ENCODE measurements at regions not wholly inside any gene's neighbourhood (a gene's known extent, or its start where the extent isn't known, plus 50 kb on each side); places are given as distances from the start of the nearest gene placed in this dataset.

DNA sequence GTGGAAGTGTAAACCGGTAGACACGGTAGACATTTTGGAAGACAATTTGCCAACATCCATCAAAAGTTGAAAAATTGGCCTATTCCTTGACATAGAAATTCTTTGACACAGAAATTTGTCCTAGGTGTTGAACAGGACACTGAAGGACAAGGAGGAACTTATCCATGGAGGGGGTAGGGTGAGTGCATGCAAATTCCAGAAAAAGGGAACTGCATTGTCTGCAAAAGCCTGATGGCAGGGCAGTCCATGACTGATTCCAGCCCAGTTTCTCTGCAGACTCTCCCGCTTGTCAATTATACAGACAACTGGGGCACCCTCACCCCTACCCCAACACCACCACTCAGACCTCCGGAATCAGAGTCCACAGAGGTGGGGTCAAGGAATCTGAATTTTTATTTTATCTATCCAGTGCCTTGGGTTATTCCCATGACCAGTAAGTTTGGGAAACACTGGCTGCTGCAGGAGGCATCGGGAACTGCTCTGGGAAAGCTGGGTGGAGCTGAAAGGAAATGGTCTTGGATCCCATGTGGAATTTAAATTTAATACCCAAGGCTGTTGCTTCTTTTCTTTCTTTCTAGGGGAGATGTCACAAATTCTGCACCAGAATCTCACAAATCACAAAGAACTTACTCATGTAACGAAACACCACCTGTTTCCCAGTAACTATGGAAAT lies 103.3 kb upstream of the SLC45A1 start:
- H3K36me3 ChIP-seq = no peaks in the 10 kb centered on the region
- DNase-seq (ENCODE audit: low spot score) (no peak), ATAC-seq (ENCODE audit: insufficient number of reproducible peaks, low FRiP score, low read depth) (no peak)
- H3K27me3 ChIP-seq (replicated peaks; ENCODE audit: insufficient read depth) = no peaks in the 10 kb centered on the region
- TF ChIP-seq, protein P1, sequence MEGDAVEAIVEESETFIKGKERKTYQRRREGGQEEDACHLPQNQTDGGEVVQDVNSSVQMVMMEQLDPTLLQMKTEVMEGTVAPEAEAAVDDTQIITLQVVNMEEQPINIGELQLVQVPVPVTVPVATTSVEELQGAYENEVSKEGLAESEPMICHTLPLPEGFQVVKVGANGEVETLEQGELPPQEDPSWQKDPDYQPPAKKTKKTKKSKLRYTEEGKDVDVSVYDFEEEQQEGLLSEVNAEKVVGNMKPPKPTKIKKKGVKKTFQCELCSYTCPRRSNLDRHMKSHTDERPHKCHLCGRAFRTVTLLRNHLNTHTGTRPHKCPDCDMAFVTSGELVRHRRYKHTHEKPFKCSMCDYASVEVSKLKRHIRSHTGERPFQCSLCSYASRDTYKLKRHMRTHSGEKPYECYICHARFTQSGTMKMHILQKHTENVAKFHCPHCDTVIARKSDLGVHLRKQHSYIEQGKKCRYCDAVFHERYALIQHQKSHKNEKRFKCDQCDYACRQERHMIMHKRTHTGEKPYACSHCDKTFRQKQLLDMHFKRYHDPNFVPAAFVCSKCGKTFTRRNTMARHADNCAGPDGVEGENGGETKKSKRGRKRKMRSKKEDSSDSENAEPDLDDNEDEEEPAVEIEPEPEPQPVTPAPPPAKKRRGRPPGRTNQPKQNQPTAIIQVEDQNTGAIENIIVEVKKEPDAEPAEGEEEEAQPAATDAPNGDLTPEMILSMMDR (IDR thresholded peaks at IDR 0.05) = no peak
- H3K4me3 ChIP-seq = no peak overlapping the region
- H3K9me3 ChIP-seq = no peaks in the 10 kb centered on the region
- H3K27ac ChIP-seq = peak overlapping the region in 1 of 2 donors; percentile 11
- peaks cover 23 to 34% of the 10 kb centered on the region in 2 donors for H3K4me1 ChIP-seq (ENCODE audit: control insufficient read depth in 1 of 2, low read depth in 2 of 2)

DNA sequence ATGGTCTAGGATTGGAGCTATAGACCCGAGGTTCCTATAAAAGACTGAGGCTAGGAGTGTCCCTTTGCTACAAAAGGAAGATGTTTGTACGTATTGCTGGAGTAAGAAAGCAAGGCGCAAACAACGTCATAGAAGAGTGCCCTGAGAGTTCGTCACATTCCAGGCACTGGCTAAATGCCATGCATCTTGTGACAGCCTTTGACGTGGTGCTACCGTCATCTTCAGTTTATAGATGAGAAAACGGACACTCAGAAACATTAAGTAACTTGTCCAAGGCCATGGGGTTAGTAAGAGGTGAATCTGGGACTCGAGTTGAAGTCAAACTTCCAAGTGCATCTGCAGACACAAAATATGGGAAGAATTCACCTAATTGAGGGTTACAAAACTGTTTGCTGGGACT lies 104.2 kb upstream of the SLC45A1 start:
- H3K27me3 ChIP-seq (replicated peaks; ENCODE audit: insufficient read depth) = no peaks in the 10 kb centered on the region
- TF ChIP-seq, protein P1 (IDR thresholded peaks at IDR 0.05) = no peak
- DNase-seq (ENCODE audit: low spot score) (no peak), ATAC-seq (ENCODE audit: insufficient number of reproducible peaks, low FRiP score, low read depth) (no peak)
- H3K36me3 ChIP-seq = no peaks in the 10 kb centered on the region
- peaks cover 22 to 34% of the 10 kb centered on the region in 2 donors for H3K4me1 ChIP-seq (ENCODE audit: control insufficient read depth in 1 of 2, low read depth in 2 of 2)
- H3K27ac ChIP-seq = peak overlapping the region in 1 of 2 donors; percentile 89
- no peak overlapping the region for H3K4me3 ChIP-seq
- no peaks in the 10 kb centered on the region for H3K9me3 ChIP-seq

DNA sequence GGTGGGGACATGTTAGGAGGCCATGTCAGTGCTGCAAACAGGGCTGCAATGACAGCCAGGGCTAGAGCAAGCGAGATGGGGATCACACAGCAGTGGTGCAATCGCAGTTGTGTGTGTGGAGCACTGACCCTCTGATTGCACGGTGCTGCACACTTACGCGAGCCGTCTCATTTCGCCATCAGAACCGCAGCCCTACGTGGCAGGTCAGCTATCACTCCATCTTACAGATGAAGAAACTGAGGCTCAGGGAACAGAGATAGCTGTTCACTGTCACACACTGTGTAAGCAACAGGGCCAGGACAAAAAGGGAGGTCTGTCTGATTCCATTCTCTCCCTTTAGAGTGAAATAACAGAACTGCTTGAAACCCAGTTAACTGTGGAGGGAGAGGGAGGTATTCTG lies 104.8 kb upstream of the SLC45A1 start:
- Histone ChIP-seq H3K4me1 (ENCODE audit: control insufficient read depth in 1 of 2, low read depth in 2 of 2) (peaks cover 21 to 34% of the 10 kb centered on the region in 2 donors), H3K27ac (peak overlapping the region in 1 of 2 donors; percentile 89), H3K4me3 (no peak overlapping the region), H3K36me3 (no peaks in the 10 kb centered on the region), H3K9me3 (no peaks in the 10 kb centered on the region), H3K27me3 (replicated peaks; ENCODE audit: insufficient read depth) (no peaks in the 10 kb centered on the region)
- DNase-seq (ENCODE audit: low spot score) (no peak), ATAC-seq (ENCODE audit: insufficient number of reproducible peaks, low FRiP score, low read depth) (no peak)
- TF ChIP-seq, protein P1 (IDR thresholded peaks at IDR 0.05) = no peak

DNA sequence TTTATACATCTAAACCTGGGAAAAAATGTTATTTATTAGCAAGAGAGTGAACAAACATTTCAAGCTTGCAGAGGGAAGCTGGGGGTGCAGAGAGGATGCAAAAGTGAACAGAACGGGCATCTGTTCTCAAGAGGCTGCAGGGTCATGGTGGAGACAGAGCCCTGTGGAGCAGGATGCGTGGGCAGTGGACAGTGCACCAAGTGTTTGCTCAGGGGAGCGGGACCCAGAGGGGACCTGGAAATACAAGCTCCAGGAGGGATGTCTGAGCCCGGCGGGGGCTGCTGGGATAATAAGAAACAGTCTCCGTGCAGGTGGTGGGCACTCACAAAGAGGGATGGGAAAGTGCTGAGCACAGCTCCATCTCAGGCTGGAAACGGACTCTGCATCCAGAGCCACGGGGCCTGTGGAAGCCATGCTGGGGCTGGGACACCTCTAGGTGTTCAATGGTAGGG lies 105.3 kb upstream of the SLC45A1 start:
- ATAC-seq (ENCODE audit: insufficient number of reproducible peaks, low FRiP score, low read depth) (no peak), DNase-seq (ENCODE audit: low spot score) (no peak)
- H3K9me3 ChIP-seq = no peaks in the 10 kb centered on the region
- H3K27me3 ChIP-seq (replicated peaks; ENCODE audit: insufficient read depth) = no peaks in the 10 kb centered on the region
- no peak overlapping the region for H3K4me3 ChIP-seq
- H3K36me3 ChIP-seq = no peaks in the 10 kb centered on the region
- H3K4me1 ChIP-seq (ENCODE audit: control insufficient read depth in 1 of 2, low read depth in 2 of 2) = peaks cover 16 to 31% of the 10 kb centered on the region in 2 donors
- peak overlapping the region; percentile 73 to 89 for H3K27ac ChIP-seq
- TF ChIP-seq, protein P1 (IDR thresholded peaks at IDR 0.05) = no peak

DNA sequence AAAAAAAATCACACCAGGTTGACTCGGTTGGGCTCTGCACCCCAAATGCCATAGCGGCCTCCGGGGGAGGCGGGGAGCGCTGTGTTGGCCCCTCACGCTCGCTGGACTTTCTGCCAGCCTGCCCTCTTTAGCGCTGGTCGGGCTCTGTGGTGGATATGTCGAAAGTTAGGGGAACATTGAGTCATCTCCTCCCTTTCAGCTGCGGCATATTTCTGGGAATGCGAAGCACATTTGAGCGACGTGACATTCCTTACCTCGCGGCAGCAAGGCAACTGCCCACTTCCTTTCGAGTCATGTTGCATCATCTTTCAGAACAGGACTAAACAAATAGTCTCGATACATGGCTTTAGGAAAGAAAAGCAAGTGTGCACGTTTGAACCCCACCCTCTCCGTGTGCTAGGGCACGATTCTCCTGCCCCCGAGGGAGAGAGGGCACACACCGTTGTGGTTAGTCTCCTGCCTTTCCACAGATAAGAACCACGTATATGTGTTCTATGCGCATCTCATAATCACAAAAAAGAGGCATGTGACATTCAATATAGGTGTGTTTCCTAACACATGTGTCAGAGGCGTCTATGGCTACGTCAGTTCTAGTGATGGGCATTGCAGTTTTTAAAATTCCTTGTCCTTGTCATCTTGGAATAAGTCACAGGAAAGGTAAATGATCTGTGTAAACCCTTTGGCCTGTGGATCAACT lies 105.9 kb upstream of the SLC45A1 start:
- Histone ChIP-seq H3K4me3 (peak overlapping the region; percentile 55), H3K4me1 (ENCODE audit: control insufficient read depth in 1 of 2, low read depth in 2 of 2) (peaks cover 14 to 27% of the 10 kb centered on the region in 2 donors), H3K27me3 (replicated peaks; ENCODE audit: insufficient read depth) (no peaks in the 10 kb centered on the region), H3K27ac (peak overlapping the region; percentile 73 to 89), H3K9me3 (no peaks in the 10 kb centered on the region), H3K36me3 (no peaks in the 10 kb centered on the region)
- DNase-seq (ENCODE audit: low spot score) = no peak
- TF ChIP-seq, protein P1 (IDR thresholded peaks at IDR 0.05) = no peak
- peak; percentile 84 for ATAC-seq (ENCODE audit: insufficient number of reproducible peaks, low FRiP score, low read depth)

All from thoracic aorta (tissue), 2 donors.